K562 (cell line): ENCODE measurements at regions not wholly inside any gene's neighbourhood (a gene's known extent, or its start where the extent isn't known, plus 50 kb on each side); places are given as distances from the start of the nearest gene placed in this dataset.
A peak's percentile ranks its signal among the peaks of the same experiment; 100 is the strongest.
"Not testable (repeated sequence)": the region's sequence is repeated elsewhere in the genome, so short reads cannot be mapped to it uniquely, and the experiment has no call there.

Experiments used
- ATAC-seq: fragments of 200-7000 bp; cut with Tn5 transposase; 3 replicates; pipeline ENCODE4 v1.9.1; 2020; ENCODE audit warnings: moderate library complexity
- BruUV-seq: library from RNA; stranded (reverse); fragments of 400-500 nt; replicated peaks from 2 replicates; lab custom pipeline; 2021; lab: Mats Ljungman, UMichigan
- CTCF ChIA-PET: fragments of 300-600 bp; formaldehyde crosslinking; extraction: SDS; loops from one replicate; lab custom pipeline; 2021; ENCODE audit warnings: low intra/inter-chr PET ratio; lab: Yijun Ruan, JAX
- POLR2A ChIA-PET: fragments of 300-600, 350-650 bp; sonication (Branson Sonifier 250); formaldehyde crosslinking; extraction: SDS; loops from one replicate; lab custom pipeline; 2021; ENCODE audit warnings: antibody characterized with exemption, inconsistent platforms; lab: Yijun Ruan, JAX
- DNase-seq, 4 experiments: peaks; one replicate each; pipeline versions ENCODE4 v3.0.0 to v3.0.0-alpha.2; 2011 to 2018; ENCODE audit warnings: low spot score in 3 of 4, mixed read lengths in 3 of 4; ENCODE audit errors: extremely low read depth in 1 of 4
- FAIRE-seq: peaks from 2 replicates; lab custom pipeline; 2011; peaks lifted over from hg19 to GRCh38; lab: Jason Lieb, UNC
- H2AFZ ChIP-seq: 2 replicates; pipeline ENCODE4 v1.6.0; 2011; ENCODE audit warnings: low read depth, low read length, control low read depth, inconsistent platforms
- H3K27ac ChIP-seq: fragments of 200-600 bp; 3 replicates; pipeline ENCODE4 v1.8.0; 2011; ENCODE audit warnings: low read depth, mild to moderate bottlenecking, control low read depth, inconsistent platforms, low read length, moderate library complexity, mixed read lengths; ENCODE audit errors: extremely low read depth
- H3K27me3 ChIP-seq, 2 experiments: fragments of 300-600 bp in 1 of 2; 2 replicates in 1 of 2; 3 replicates in 1 of 2; pipeline versions ENCODE4 v1.6.0 to v1.8.0; 2011; ENCODE audit warnings: inconsistent platforms in 2 of 2, low read length in 2 of 2, mild to moderate bottlenecking in 1 of 2, mixed read lengths in 1 of 2, moderate library complexity in 1 of 2; ENCODE audit not compliant: control insufficient read depth in 2 of 2, insufficient read depth in 2 of 2
- H3K36me3 ChIP-seq: fragments of 300-600 bp; 3 replicates; pipeline ENCODE4 v1.8.0; 2011; ENCODE audit warnings: mild to moderate bottlenecking, low read length, inconsistent platforms; ENCODE audit not compliant: control insufficient read depth, insufficient read depth
- H3K4me1 ChIP-seq, 2 experiments: fragments of 200-600 bp in 1 of 2; replicated peaks in 1 of 2; 2 replicates in 1 of 2; 3 replicates in 1 of 2; pipeline versions ENCODE4 v1.5.1 to v1.8.0; 2011; ENCODE audit warnings: inconsistent platforms in 2 of 2, low read length in 2 of 2, mild to moderate bottlenecking in 1 of 2, mixed read lengths in 1 of 2, moderate library complexity in 1 of 2; ENCODE audit not compliant: control insufficient read depth in 2 of 2, insufficient read depth in 2 of 2
- H3K4me2 ChIP-seq: 2 replicates; pipeline ENCODE4 v1.6.1; 2011; ENCODE audit warnings: low read length, control low read depth, inconsistent platforms, mixed read lengths; ENCODE audit not compliant: insufficient read depth
- H3K4me3 ChIP-seq: fragments of 200-600 bp; sonication (generic), shearing (Covaris generic); 2 replicates; pipeline ENCODE4 v1.5.1; 2016; ENCODE audit warnings: control low read depth, inconsistent platforms
- H3K79me2 ChIP-seq: fragments of 200-600 bp; 3 replicates; pipeline ENCODE4 v1.8.0; 2011; ENCODE audit warnings: low read length, inconsistent platforms; ENCODE audit not compliant: control insufficient read depth, insufficient read depth
- H3K9ac ChIP-seq, 2 experiments: 2 replicates each; pipeline versions ENCODE4 v1.6.0 to v1.6.1; 2011; ENCODE audit warnings: low read depth in 2 of 2, low read length in 2 of 2, control low read depth in 1 of 2, inconsistent platforms in 1 of 2, mild to moderate bottlenecking in 1 of 2, mixed read lengths in 1 of 2; ENCODE audit not compliant: insufficient read depth in 1 of 2
- H3K9me1 ChIP-seq: one replicate; pipeline ENCODE4 v1.6.0; 2011; ENCODE audit warnings: inconsistent platforms, mild to moderate bottlenecking, low read length, moderate library complexity; ENCODE audit not compliant: control insufficient read depth, insufficient read depth
- H3K9me3 ChIP-seq: replicated peaks from 2 replicates; pipeline ENCODE4 v1.5.1; 2011; ENCODE audit warnings: low read depth, low read length, inconsistent platforms; ENCODE audit not compliant: control insufficient read depth, insufficient read depth
- H4K20me1 ChIP-seq: replicated peaks from 2 replicates; pipeline ENCODE4 v1.6.1; 2011; ENCODE audit warnings: low read length, inconsistent platforms, mixed read lengths; ENCODE audit not compliant: control insufficient read depth, insufficient read depth
- GTF2F1 ChIP-seq: IDR thresholded peaks from 2 replicates; pipeline ENCODE4 v1.6.1; 2011; ENCODE audit warnings: low read depth, low read length, improper control_type of control experiment
- MTA3 ChIP-seq: fragments of 450-650 bp; formaldehyde crosslinking; IDR thresholded peaks from 2 replicates; pipeline ENCODE4 v1.6.1; 2017; ENCODE audit warnings: mild to moderate bottlenecking, borderline replicate concordance
- RBM17 ChIP-seq: fragments of 200-400 bp; formaldehyde crosslinking; IDR thresholded peaks from 2 replicates; pipeline ENCODE4 v1.6.1; 2017; ENCODE audit warnings: low read depth, mild to moderate bottlenecking, low read length, borderline replicate concordance
- TCF7L2 ChIP-seq: fragments of 150-350 bp; IDR thresholded peaks from 2 replicates; pipeline ENCODE4 v1.6.1; 2016; ENCODE audit warnings: low read depth, mild to moderate bottlenecking, low read length, moderate library complexity
- ZKSCAN3 ChIP-seq: fragments of 250-450 bp; sonication (Bioruptor Pico); IDR thresholded peaks from 2 replicates; pipeline ENCODE4 v1.4.0; 2020
- ZNF57 ChIP-seq: fragments of 450-650 bp; formaldehyde crosslinking; IDR thresholded peaks from 2 replicates; pipeline ENCODE4 v1.4.0; 2020; ENCODE audit warnings: mild to moderate bottlenecking, moderate library complexity
- WGBS: fragments of 100-300 bp; shearing (Covaris generic); methylation state at CpG from one replicate; pipeline ENCODE4 v1.1.6; 2016; ENCODE audit warnings: low coverage, mixed read lengths; ENCODE audit not compliant: insufficient coverage; ENCODE audit errors: missing lambda C conversion rate; 5-methylcytosine and 5-hydroxymethylcytosine counted together
- in situ Hi-C: fragments of 300-500 bp; cut with MboI; formaldehyde crosslinking; loops from 4 replicates; pipeline ENCODE4 v1.15.0; 2018; ENCODE audit warnings: inconsistent platforms, mixed read lengths
- intact Hi-C: fragments of 100-400 bp; cut with micrococcal nuclease; formaldehyde crosslinking; loops from 2 replicates; pipeline ENCODE4 v1.14.2; 2022
- TF ChIP-seq, protein P1 (sequence below): fragments of 150-350 bp; conservative IDR thresholded peaks from 2 replicates; pipeline ENCODE4 v1.6.1; 2014; ENCODE audit warnings: low read length
- TF ChIP-seq, protein P2 (sequence below): sonication (generic); formaldehyde crosslinking; IDR thresholded peaks from 2 replicates; pipeline ENCODE4 v1.8.0; 2023; ENCODE audit warnings: missing genetic modification reagents, mild to moderate bottlenecking, borderline replicate concordance

DNA sequence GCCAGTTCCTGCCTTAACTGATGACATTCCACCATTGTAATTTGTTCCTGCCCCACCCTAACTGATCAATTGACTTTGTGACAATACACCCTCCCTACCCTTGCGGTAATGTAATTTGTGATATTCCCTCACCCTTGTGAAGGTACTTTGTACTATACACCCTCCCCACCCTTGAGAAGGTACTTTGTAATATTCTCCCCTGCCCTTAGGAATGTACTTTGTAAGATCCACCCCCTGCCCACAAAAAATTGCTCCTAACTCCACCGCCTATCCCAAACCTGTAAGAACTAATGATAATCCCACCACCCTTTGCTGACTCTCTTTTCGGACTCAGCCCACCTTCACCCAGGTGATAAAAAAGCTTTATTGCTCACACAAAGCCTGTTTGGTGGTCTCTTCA lies 288.5 kb upstream of the GK2 start:
- not testable (repeated sequence) for H4K20me1 ChIP-seq
- peak; percentile 93 for TF ChIP-seq ZNF57 (CRISPR knock-in tag)
- TF ChIP-seq, all 486 proteins: peak for 1; not testable (repeated sequence) for 485
- ATAC-seq, H2AFZ ChIP-seq, in situ Hi-C loops, BruUV-seq, FAIRE-seq, H3K9me1 ChIP-seq, H3K4me2 ChIP-seq, CTCF ChIA-PET, H3K27ac ChIP-seq, H3K9me3 ChIP-seq, H3K79me2 ChIP-seq, H3K4me1 ChIP-seq, H3K36me3 ChIP-seq, H3K27me3 ChIP-seq, H3K9ac ChIP-seq, DNase-seq, intact Hi-C loops, POLR2A ChIA-PET, H3K4me3 ChIP-seq: not testable (repeated sequence)
- 43% methylated on average over 3 of the region's 3 CpGs for WGBS

DNA sequence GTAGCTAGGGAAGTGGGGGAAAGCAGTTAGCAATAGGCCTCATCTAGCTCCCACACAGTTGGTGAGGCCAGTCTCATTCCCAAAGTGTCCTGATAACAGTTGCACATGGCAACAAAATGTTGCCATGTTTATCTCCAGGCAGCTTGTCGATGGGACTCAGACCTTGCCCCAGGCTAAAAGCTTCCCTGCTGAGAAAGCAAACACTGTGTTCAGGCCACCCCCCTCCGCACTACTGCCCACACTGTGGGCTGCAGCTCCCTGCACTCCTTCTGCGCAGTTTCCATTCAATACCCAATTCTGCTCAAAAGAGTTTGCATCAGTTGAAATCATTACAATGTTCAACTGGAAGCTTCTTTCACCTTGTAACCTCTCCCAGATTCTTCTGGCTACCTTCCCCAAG lies 287.8 kb upstream of the GK2 start:
- Histone ChIP-seq H3K36me3 (no peaks in the 10 kb centered on the region), H2AFZ (no peak overlapping the region), H3K4me1 (no peaks in the 10 kb centered on the region), H3K9me1 (no peaks in the 10 kb centered on the region), H3K27me3 (no peaks in the 10 kb centered on the region), H4K20me1 (no peaks in the 10 kb centered on the region), H3K27ac (no peak overlapping the region), H3K4me2 (no peak overlapping the region), H3K79me2 (no peaks in the 10 kb centered on the region), H3K9ac (no peak overlapping the region), H3K9me3 (no peaks in the 10 kb centered on the region), H3K4me3 (no peak overlapping the region)
- intact Hi-C loops = no loop called here
- ChIA-PET POLR2A (no interaction called here), CTCF (no interaction called here)
- no TSS peak for BruUV-seq
- DNase-seq (no peak), FAIRE-seq (no peak), ATAC-seq (no peak)
- in situ Hi-C loops = no loop called here
- WGBS = 53% methylated on average over 3 of the region's 3 CpGs
- TF ChIP-seq, protein P1, sequence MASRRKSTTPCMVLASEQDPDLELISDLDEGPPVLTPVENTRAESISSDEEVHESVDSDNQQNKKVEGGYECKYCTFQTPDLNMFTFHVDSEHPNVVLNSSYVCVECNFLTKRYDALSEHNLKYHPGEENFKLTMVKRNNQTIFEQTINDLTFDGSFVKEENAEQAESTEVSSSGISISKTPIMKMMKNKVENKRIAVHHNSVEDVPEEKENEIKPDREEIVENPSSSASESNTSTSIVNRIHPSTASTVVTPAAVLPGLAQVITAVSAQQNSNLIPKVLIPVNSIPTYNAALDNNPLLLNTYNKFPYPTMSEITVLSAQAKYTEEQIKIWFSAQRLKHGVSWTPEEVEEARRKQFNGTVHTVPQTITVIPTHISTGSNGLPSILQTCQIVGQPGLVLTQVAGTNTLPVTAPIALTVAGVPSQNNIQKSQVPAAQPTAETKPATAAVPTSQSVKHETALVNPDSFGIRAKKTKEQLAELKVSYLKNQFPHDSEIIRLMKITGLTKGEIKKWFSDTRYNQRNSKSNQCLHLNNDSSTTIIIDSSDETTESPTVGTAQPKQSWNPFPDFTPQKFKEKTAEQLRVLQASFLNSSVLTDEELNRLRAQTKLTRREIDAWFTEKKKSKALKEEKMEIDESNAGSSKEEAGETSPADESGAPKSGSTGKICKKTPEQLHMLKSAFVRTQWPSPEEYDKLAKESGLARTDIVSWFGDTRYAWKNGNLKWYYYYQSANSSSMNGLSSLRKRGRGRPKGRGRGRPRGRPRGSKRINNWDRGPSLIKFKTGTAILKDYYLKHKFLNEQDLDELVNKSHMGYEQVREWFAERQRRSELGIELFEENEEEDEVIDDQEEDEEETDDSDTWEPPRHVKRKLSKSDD = no peak
- TF ChIP-seq RBM17 (no peak), ZKSCAN3 (CRISPR knock-in tag) (no peak), TCF7L2 (no peak), GTF2F1 (no peak), MTA3 (no peak)
- TF ChIP-seq, protein P2, sequence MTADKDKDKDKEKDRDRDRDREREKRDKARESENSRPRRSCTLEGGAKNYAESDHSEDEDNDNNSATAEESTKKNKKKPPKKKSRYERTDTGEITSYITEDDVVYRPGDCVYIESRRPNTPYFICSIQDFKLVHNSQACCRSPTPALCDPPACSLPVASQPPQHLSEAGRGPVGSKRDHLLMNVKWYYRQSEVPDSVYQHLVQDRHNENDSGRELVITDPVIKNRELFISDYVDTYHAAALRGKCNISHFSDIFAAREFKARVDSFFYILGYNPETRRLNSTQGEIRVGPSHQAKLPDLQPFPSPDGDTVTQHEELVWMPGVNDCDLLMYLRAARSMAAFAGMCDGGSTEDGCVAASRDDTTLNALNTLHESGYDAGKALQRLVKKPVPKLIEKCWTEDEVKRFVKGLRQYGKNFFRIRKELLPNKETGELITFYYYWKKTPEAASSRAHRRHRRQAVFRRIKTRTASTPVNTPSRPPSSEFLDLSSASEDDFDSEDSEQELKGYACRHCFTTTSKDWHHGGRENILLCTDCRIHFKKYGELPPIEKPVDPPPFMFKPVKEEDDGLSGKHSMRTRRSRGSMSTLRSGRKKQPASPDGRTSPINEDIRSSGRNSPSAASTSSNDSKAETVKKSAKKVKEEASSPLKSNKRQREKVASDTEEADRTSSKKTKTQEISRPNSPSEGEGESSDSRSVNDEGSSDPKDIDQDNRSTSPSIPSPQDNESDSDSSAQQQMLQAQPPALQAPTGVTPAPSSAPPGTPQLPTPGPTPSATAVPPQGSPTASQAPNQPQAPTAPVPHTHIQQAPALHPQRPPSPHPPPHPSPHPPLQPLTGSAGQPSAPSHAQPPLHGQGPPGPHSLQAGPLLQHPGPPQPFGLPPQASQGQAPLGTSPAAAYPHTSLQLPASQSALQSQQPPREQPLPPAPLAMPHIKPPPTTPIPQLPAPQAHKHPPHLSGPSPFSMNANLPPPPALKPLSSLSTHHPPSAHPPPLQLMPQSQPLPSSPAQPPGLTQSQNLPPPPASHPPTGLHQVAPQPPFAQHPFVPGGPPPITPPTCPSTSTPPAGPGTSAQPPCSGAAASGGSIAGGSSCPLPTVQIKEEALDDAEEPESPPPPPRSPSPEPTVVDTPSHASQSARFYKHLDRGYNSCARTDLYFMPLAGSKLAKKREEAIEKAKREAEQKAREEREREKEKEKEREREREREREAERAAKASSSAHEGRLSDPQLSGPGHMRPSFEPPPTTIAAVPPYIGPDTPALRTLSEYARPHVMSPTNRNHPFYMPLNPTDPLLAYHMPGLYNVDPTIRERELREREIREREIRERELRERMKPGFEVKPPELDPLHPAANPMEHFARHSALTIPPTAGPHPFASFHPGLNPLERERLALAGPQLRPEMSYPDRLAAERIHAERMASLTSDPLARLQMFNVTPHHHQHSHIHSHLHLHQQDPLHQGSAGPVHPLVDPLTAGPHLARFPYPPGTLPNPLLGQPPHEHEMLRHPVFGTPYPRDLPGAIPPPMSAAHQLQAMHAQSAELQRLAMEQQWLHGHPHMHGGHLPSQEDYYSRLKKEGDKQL (CRISPR knock-in tag) = no peak
